NK-92 treated with Interleukin-12 subunit alpha and Interleukin-12 subunit beta, amount 100 ng/mL, for 24 hours (cell line): ENCODE measurements at regions not wholly inside any gene's neighbourhood (a gene's known extent, or its start where the extent isn't known, plus 50 kb on each side); places are given as distances from the start of the nearest gene placed in this dataset.
"Not testable (repeated sequence)": the region's sequence is repeated elsewhere in the genome, so short reads cannot be mapped to it uniquely, and the experiment has no call there.

Experiments
- DNase-seq: peaks from one replicate; lab custom pipeline; 2025; lab: John Stamatoyannopoulos, UW

DNA sequence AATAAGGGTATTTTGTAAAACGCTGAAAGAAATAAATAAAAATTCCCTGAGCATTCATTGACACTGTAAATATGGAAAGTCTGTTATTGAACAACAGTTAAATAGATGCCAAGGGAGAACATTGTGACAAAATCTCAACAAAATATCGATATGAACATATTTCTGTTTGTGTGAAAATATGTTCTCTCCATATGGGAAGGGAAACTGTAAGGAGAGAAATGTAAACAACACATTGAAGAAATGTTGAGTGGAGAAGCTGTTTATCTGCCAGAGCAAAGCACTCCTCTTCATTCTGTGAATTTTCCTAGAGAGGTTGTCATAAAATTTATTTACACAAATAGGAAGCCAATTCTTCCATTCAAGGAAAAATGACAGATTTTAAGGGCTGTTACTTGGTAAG is 57.1 kb upstream of the EOMES start:
- no peak for DNase-seq

DNA sequence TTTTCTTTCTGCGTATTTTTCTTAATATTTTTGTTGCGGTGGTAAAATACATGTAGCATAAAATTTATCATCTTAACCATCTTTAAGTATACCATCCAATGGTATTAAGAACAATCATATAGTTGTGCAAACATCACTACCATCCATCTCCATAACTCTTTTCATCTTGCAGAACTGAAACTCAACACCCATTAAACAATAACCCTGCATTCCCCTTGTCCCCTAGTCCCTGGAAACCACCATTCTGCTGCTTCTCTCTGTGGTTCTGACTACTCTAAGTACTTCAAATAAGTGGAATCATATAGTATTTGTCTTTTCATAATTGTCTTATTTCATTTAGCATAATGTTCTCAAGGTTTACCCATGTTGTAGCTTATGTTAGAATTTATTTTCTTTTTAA is 67.3 kb upstream of the EOMES start:
- DNase-seq = no peak

DNA sequence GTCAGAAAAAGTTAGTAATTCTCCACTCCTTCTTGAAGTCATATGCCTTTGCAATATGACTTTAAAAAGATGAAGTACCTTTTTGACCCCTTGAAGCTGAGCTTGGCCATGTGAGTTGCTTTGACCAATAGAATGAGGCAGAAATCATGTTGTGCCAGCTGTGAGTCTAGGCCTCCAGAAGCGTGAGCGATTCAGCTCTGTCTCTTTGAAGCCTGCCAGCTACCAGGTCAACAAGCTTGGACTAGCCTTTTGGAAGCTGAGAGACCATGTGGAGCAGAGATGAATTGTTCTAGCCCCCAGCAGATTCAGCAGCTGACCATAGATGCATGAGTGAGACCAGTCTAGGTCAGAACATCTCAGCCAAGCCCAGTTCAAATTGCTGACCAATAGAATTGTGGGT is 69.8 kb upstream of the EOMES start:
- no peak for DNase-seq

DNA sequence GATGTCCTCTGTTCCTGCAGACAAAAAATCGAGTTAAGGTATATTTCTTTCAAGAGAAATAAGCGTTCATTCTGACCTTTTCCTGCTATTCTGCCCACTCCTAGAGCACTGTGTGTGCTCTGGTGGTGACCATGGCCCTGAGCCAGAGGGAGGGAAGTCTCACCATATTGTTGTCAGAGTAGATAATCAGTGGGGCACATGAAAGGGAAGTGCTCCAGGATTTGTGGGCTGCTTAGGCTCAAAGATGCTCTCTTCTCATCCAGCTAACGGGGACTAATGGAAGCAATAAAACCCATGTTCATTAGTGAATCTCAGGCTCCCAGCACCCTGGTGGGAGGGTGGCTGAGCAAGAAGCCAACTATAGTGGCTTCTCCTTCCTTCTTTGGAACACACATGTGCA is 70.7 kb upstream of the EOMES start:
- no peak for DNase-seq

DNA sequence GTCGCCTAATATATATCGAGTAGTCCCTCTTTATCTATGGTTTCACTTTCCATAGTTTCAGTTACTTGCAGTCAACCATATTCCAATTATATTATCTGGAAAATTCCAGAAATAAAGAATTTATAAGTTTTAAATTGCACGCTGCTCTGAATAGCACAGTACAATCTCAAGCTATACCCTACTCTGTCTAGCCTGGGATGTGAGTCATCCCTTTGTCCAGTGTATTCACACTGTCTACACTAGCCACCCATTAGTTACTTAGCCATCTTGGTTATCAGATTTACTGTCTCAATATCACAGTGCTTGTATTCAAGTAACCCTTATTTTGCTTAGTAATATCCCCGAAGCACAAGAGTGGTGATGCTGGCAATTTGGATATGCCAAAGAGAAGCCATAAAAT is 72.1 kb upstream of the EOMES start:
- no peak for DNase-seq

DNA sequence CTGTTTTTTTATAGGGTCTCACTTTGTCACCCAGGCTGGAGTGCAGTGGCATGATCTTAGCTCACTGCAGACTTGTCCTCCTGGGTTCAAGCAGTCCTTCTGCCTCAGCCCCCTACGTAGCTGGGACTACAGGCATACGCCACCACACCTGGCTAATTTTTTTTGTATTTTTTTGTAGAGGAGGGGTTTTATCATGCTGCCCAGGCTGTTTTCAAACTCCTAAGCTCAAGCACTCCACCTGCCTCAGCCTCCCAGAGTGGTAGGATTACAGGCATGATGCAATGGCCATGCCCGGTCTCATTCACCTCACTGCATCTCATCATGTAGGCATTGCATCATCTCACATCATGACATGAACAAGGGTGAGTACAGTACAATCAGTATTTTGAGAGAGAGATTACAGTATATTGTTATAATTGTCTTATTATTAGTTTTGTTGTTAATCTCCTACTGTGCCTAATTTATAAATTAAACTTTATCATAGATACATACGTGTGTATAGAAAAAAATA is 74.3 kb upstream of the EOMES start:
- DNase-seq = no peak

DNA sequence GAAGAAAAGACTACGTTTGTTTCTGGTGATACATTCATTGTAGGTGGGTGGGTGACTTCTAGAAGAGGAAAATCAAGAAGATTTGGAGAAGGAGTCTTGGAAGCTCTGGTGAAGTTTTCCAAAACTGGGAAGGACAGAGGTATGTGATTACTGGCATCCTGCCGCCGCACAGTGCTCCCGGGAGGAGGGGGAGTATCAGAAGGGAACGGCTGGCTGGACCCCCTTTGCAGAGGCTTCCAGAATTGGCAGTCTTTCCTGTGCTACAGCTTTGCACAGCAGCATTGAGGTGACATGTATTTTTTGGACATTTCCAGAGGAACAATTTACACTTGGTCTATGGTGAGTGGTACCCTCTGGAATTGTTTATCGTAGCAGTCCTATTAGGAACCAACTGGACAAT is 75.7 kb upstream of the EOMES start:
- no peak for DNase-seq

DNA sequence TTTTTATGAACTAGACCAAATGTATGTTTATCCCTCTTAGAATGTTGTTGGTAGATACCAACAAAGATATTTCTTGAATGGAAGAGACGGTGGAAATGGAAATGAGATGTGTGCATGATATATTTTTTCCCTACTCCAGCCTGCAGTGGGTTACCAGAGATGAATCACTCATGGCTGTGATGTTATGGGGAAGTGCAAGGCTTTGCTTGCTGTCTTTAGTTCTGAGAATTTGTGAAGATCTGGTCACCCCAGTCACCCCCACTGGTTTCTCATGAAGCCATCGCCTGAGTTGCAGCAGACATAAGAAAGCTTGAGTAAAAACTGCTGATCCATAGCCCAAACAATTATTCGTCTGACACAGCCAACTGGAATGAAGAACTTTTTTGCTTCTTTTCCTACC is 78.1 kb upstream of the EOMES start:
- no peak for DNase-seq

DNA sequence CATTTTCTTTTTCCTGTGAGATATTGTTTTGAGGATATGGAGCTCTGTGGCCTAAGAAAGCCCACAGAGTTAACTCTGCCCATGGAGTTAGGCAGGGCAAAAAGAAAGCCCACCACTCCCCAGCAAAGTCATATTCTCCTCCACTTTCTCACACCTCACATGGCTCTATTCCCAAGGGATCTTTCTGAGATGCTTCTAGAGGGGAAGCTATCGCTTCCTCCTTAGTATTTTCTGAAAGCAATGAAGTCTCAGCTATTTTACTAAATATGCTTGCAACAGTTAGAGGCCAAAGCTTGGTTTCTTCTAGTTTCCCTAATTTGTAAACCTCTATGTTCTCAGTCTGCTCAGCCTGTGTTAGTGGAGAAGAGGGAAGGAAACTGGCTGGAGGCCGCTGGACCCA is 80.3 kb upstream of the EOMES start:
- DNase-seq = no peak

DNA sequence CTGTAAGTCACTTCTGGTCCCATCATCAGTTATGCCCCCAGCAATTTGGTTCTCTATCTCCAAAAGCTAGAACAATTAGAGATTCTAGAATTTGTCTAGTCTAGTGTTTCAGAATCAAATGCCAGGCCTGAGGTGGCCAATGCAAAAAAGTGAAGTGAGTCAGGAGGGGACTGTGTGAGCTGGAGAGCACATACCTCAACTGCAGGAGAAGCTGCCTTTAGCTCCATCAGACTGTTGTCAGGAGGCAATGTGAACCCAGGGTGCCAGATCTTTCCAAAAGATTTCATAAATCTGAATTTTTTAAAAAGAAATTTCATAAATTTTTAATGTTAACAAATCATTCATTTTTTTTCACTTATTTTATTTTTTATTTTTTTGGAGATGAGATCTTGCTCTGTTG is 80.7 kb upstream of the EOMES start:
- no peak for DNase-seq

DNA sequence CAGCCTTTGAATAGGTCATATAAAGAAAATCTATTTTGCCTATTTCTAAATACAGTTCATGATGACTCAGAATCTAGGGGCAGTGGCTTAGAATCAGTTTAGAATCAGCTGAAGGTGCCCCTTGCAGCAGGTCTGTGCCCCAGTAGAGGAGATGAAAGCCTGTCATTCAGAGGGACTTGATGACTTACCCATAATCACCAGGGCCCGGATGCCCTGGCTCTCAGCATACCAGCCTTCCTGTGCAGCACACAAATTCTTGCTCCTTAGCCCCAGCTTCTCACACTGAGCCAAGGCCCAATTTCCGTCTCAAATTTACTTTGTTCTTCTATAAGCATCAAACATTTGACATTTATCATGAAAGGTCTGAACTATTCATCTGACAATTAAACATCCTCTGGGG is 83.2 kb upstream of the EOMES start:
- no peak for DNase-seq

DNA sequence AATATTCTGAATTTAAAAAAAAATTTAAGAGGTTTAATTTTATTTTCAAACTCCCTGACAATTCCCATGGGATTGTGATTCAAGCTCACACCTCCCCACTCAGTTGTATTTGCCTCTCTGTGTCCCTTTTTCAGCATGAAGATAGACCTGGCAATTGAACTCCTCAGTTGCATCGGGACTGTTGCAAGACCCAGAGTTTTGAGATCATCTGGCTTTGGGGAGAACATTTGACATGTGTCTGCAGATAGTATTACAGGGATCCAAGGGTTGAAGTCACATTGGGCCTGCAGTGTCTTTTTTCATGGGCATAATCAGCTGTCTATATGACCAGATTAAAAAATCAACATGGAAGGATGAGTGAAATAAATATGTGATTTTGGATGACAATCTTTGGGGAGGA is 91.1 kb upstream of the EOMES start:
- no peak for DNase-seq

DNA sequence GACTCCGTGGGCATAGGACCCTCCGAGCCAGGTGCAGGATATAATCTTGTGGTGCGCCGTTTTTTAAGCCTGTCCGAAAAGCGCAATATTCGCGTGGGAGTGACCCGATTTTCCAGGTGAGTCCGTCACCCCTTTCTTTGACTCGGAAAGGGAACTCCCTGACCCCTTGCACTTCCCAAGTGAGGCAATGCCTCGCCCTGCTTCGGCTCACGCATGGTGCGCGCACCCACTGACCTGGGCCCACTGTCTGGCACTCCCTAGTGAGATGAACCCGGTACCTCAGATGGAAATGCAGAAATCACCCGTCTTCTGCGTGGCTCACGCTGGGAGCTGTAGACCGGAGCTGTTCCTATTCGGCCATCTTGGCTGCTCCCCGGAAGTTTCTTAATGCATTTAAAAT is 99.5 kb upstream of the EOMES start:
- DNase-seq = not testable (repeated sequence)

DNA sequence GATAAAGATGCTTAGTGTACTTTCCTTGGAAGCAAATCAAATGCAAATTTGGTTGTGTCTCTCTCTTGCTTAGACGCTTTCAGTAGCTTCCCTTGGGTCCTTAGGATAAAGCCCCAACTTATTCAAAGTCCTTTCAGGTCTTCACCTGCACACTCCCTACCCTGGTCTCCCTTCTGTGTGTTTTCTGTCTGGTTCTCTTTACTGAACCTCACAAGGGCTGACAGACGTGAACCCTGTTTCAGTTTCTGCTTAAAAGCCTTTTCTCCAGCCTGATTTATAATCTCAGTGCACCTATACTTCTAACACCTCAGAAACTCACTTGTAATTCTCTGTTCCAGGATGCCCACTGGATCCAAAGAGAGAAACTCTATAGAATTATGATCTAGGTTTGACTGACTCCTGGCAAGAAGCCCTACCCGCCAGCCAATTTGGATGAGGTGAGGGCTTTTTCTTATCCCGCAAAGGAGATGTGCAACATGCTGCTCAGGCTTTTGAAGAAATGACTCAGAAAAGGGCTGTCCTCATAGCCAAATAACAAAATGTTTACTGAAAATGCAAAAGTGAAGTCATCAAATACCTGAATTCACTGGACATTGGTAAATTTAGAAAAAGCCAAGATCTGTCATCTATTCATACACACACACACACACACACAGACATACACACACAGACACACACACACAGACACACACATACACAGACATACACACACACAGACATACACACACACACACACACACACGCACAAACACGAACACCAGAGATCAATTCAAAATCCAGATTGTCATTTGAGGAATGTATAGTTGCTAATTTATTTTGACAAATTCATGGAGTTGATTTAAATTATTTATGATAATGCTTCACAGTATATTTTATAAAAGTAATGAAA is 102.4 kb upstream of the EOMES start:
- DNase-seq = no peak

DNA sequence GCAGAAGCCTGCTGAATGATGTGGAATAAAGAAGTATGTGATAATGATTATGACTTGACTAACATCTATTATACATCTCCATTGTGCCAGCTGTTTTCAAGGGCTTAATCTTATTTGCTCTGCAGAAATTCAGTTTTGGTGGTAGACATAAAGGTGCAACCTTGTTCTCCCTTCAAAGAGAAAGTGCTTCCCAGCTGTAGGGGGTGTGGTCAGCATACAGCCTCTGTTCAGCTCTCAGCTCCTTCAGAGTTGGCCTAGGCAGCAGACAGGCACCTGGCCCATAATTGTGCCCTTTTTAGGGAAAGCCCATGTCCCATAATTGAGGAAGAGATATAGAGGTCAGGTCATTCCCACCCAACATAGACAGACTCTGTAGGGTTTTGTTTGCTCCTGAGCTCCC is 104.3 kb upstream of the EOMES start:
- DNase-seq = no peak

DNA sequence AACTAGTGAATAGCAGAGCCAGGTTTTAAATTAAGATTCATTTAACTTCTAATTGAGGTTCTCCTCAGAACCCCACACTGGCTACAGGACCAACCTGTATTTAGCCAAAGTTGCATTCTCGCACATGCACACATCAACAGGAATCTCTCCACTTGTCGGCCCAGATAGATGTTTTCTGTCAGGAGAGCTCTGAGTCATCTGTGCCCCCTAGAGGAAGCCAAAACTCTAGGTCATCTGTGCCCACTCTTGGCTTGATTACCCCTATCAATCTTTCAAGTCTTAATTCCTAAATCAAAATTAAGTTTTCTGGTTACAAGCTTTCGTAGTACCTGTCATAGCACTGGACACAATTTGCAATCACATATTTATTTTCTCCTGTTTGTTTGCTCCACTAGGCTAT is 104.9 kb upstream of the EOMES start:
- no peak for DNase-seq

DNA sequence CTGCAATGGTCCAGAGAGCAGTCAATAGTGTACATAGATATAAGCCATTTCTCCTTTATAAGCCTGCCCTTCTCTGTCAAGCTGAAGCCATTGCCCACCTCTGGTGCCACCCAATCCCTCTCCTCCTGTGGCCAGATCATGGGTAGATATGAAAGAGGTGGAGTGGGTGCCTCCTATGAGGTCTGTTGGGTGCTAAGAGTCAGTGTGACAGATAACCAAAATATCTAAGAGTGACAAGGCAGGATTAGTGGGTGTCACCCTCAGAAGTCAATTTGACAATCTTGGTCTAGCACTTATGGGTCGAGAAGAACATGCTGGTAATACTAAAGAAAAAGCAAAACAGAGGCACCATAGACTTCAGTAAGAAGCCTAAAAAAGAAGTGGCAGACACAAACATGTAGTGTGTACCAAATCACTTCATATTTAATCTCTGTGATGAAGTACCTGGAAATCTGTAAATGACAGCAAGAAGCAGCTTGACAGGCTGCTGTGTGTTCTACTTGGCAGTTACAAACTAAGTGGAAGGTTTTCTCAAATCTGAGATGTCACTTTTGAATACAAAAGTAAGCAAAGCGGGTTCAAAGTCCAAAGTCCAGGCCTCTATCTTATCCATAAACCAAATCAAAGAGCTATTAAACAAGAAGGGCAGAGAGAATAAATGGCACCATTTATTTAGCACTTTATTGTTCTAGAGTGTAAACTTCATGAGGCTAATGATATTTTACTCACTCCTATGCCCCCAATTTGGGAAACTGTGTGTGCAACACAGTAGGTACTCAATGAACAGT is 118.9 kb upstream of the EOMES start:
- DNase-seq = no peak

DNA sequence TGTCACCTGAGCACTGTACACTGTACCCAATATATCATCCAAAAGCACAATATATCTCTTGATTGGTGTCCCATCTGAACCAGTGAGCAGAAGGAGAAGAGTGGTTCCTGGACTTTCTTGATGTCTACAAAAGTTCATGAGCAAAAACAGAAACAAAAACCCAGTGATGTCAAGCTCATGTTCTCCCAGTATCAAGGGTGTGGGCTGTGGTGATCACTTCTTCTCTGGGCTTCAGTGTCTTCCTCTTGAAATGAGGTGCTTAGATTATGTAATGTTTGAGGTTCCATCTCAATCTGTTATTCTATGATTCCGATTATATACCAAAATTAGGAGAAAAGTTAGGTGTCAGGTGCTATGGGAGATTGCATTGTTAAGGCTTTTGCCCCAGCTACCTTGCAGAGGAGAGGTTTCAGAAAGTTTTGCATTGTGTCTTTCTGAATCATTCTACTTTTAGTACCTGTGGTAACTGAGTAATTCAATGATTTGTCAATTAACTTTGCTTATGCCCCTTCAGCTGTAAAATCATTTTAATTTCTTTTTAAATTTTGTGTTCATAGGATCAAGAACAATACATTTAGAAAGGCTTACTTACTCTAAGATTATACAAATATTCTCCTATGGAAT is 122.0 kb upstream of the EOMES start:
- DNase-seq = no peak

DNA sequence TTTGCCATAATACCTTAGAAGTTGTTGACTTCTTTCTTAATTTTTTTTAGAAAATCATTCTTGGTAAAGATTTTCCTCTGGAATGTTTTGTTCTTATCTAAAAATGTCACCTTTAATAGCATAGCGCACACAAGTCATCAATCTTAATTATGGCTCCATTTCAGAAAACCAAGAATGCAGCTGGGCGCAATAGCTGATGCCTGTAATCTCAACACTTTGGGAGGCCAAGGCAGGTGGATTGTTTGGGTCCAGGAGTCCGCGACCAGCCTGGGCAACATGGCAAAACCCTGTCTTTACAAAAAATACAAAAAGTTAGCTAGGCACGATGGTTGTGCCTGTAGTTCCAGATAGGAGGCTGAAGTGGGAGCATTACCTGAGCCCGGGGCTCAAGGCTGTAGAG is 125.6 kb upstream of the EOMES start:
- no peak for DNase-seq

DNA sequence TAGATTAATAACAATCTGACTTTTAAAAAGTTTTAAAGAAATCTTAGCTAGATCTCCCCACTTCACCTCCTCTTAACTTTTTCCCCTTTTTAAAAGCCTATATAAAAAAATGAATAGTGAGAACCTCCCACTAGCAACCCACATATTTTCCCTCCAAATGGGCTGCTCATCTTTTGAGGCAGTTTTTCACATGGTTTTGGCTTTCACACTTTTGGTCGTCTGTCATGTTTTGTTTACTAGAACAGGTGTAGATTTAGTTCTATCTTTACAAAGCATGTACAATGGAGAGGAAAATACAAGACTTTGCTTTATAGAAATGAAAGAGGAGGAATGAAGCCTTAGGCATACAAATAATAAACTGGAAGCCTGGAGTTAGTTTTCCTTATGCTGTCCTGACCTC is 126.7 kb upstream of the EOMES start:
- DNase-seq = no peak

DNA sequence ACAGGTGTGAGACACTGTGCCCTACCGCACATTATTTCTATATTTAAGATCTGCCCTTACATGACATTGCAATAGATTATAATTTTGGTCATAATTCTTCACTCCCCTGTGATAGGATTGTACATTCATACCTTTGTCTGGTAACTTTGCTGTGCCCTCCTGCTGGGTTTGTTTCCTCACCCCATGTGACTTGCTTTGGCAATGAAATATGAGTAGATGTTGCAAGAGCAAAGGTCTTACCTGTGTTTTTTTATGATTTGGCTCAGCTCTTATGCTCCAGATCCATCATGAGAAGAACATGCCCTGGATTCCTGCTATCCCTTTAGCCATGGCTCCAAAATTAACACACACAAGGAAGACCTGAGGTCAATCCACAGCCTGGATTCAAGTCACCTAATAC is 137.7 kb upstream of the EOMES start:
- DNase-seq = no peak

DNA sequence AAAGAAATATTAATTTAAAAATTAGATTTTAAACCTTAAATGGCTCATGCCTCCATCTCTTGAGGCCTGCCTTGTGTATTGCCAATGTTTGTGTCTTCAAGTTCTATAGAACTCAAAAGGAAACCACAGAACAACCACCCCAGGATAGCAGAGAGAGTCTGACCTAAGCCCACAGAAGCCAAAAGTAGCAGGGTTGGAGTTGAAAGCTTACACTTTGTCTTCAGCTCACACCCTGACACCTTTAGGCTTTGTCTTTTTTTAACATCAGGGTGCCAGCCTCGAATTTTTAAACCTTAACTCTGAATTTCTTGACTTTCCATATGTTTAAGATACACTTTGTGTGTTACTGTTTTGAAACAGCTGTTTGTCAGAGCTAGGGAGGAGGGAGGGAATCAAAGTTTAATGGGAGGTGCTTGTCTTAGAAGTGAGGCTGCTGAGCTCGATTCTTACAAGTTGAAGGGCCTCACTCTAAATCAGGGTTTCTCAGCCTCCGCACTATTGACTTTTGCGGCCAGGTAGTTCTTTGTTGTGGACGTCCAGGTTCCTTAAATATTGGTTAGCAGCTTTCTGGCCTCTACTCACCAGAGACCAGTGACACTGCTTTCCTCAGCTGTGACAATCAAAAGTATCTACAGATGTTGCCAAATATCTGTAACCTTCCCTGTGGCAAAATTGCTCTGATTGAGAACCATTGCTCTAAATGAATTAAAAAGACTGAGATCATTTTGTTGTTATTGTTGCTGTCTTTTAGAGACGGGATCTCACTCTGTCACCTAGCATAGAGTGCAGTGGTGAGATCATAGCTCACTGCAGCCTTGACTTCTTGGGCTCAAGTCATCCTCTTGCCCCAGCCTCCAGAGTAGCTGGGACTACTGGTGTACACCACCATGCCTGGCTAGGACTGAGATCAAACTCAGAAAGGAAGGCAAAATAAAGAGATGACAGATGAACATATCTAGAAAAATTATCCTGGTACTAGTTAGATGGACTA is 139.2 kb upstream of the EOMES start:
- peak; percentile 4 for DNase-seq
